A549 (cell line): ENCODE measurements at regions not wholly inside any gene's neighbourhood (a gene's known extent, or its start where the extent isn't known, plus 50 kb on each side); places are given as distances from the start of the nearest gene placed in this dataset.

Experiments
- BHLHE40 ChIP-seq: IDR thresholded peaks from 2 replicates; pipeline ENCODE4 v1.6.1; 2012; ENCODE audit warnings: low read depth, low read length, inconsistent platforms
- ESRRA ChIP-seq: fragments of 150-350 bp; IDR thresholded peaks from 2 replicates; pipeline ENCODE4 v1.6.1; 2014; ENCODE audit warnings: mild to moderate bottlenecking, low read length, borderline replicate concordance
- HDAC2 ChIP-seq: fragments of 200-600 bp; sonication (generic); IDR thresholded peaks from 2 replicates; pipeline ENCODE4 v1.6.1; 2016
- RAD21 ChIP-seq, 2 experiments: fragments of >200 bp in 1 of 2; sonication (Bioruptor Twin) in 1 of 2; formaldehyde crosslinking in 1 of 2; IDR thresholded peaks in 1 of 2; conservative IDR thresholded peaks in 1 of 2; 2 replicates in 1 of 2; 3 replicates in 1 of 2; pipeline ENCODE4 v1.6.1; 2012 to 2018; ENCODE audit warnings: inconsistent platforms in 1 of 2
- TF ChIP-seq, protein P1 (sequence below): fragments of >200 bp; sonication (Bioruptor Twin); formaldehyde crosslinking; IDR thresholded peaks from 3 replicates; pipeline ENCODE4 v1.5.1; 2016

DNA sequence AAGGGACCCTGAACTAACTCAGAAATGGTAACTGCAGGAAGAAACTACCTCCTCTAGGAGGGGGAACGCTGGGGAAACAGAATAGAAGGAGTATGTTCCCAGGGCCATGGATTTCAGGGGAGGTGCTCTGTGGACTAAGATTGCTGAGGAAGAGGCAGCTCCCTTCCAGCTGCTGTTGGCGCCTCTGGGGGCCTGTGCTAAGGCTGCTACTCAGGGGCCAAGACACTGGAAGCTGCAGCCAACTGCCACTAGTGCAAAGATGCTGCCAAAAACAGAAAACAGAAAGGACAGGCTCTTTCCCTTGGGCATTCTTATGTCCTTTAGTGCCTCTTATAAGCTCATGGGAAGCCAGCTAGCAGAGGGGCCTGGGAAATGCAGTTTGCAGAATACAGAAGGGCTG, 58.0 kb upstream of the SGIP1 start:
- TF ChIP-seq HDAC2 (no peak), BHLHE40 (no peak), ESRRA (no peak), RAD21 (conservative IDR thresholded peaks at IDR 0.05 in 1 of 2, IDR thresholded peaks at IDR 0.05 in 1 of 2) (no peak)
- TF ChIP-seq, protein P1, sequence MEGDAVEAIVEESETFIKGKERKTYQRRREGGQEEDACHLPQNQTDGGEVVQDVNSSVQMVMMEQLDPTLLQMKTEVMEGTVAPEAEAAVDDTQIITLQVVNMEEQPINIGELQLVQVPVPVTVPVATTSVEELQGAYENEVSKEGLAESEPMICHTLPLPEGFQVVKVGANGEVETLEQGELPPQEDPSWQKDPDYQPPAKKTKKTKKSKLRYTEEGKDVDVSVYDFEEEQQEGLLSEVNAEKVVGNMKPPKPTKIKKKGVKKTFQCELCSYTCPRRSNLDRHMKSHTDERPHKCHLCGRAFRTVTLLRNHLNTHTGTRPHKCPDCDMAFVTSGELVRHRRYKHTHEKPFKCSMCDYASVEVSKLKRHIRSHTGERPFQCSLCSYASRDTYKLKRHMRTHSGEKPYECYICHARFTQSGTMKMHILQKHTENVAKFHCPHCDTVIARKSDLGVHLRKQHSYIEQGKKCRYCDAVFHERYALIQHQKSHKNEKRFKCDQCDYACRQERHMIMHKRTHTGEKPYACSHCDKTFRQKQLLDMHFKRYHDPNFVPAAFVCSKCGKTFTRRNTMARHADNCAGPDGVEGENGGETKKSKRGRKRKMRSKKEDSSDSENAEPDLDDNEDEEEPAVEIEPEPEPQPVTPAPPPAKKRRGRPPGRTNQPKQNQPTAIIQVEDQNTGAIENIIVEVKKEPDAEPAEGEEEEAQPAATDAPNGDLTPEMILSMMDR = no peak
